GM12875 (cell line): ENCODE measurements at regions not wholly inside any gene's neighbourhood (a gene's known extent, or its start where the extent isn't known, plus 50 kb on each side); places are given as distances from the start of the nearest gene placed in this dataset.

Experiments used
- H3K4me3 ChIP-seq: one replicate; pipeline ENCODE4 v1.5.1; 2011; ENCODE audit warnings: low read depth, low read length, control low read depth
- CTCF ChIP-seq: IDR thresholded peaks from 2 replicates; pipeline ENCODE4 v1.5.1; 2011; ENCODE audit warnings: low read depth, mild to moderate bottlenecking, control low read depth, inconsistent platforms, low read length, moderate library complexity, borderline replicate concordance; ENCODE audit not compliant: insufficient read depth

- TF ChIP-seq CTCF, result no peak
Measured at GRCh38 chr7:156494960-156495359, 145.6 kb upstream of the RNF32 start.

GRCh38 chr7:156493942-156494341, 146.6 kb upstream of the RNF32 start:
- TF ChIP-seq CTCF, result no peak
- H3K4me3 ChIP-seq, result no peak overlapping the region

More at GRCh38 chr7:156494960-156495359, 145.6 kb upstream of the RNF32 start:
- H3K4me3 ChIP-seq, result no peak overlapping the region

- TF ChIP-seq CTCF, result no peak
- no peak overlapping the region for H3K4me3 ChIP-seq
Measured at GRCh38 chr7:156492170-156492569, 148.4 kb upstream of the RNF32 start.

GRCh38 chr7:156491435-156491834, 149.1 kb upstream of the RNF32 start:
- no peak overlapping the region for H3K4me3 ChIP-seq
- no peak for TF ChIP-seq CTCF

GRCh38 chr7:156490021-156490800, 150.4 kb upstream of the RNF32 start:
- TF ChIP-seq CTCF, result no peak
- H3K4me3 ChIP-seq, result no peak overlapping the region

GRCh38 chr7:156487811-156488533, 152.6 kb upstream of the RNF32 start:
- TF ChIP-seq CTCF, result no peak
- no peak overlapping the region for H3K4me3 ChIP-seq

GRCh38 chr7:156480671-156481070, 159.9 kb upstream of the RNF32 start:
- no peak overlapping the region for H3K4me3 ChIP-seq

More at GRCh38 chr7:156480671-156481070, 159.9 kb upstream of the RNF32 start:
- TF ChIP-seq CTCF, result no peak
